Adrenal gland (tissue), 9 donors: ENCODE measurements at regions not wholly inside any gene's neighbourhood (a gene's known extent, or its start where the extent isn't known, plus 50 kb on each side); places are given as distances from the start of the nearest gene placed in this dataset.

Experiments used
- DNase-seq, 7 donors: peaks; one replicate each; pipeline ENCODE4 v3.0.0-alpha.2; 2019 to 2020
- H3K27ac ChIP-seq, 5 donors: fragments of 200-600 bp; sonication (generic) in 4 of 5; 1 replicate in 3 of 5; 2 replicates in 2 of 5; pipeline versions ENCODE4 v1.5.1 to v1.8.0; 2016 to 2020; ENCODE audit warnings: mild to moderate bottlenecking in 1 of 5
- H3K27me3 ChIP-seq: fragments of 200-600 bp; 2 replicates; pipeline ENCODE4 v1.8.0; 2021
- H3K36me3 ChIP-seq, 2 donors: fragments of 200-600 bp; replicated peaks in 1 of 2; 1 replicate in 1 of 2; 2 replicates in 1 of 2; pipeline versions ENCODE4 v1.5.1 to v1.8.0; 2018 to 2022
- H3K4me1 ChIP-seq, 2 donors: fragments of 200-600 bp; replicated peaks in 1 of 2; 1 replicate in 1 of 2; 2 replicates in 1 of 2; pipeline versions ENCODE4 v1.5.1 to v1.8.0; 2018 to 2021
- H3K4me3 ChIP-seq, 4 donors: fragments of 200-600 bp; sonication (generic) in 3 of 4; one replicate each; pipeline ENCODE4 v1.5.1; 2016 to 2018
- H3K9me3 ChIP-seq, 3 donors: fragments of 200-600 bp; sonication (generic) in 1 of 3; replicated peaks in 1 of 3; 1 replicate in 2 of 3; 2 replicates in 1 of 3; pipeline versions ENCODE4 v1.5.1 to v1.8.0; 2016 to 2021
- POLR2A ChIP-seq, 2 donors: fragments of 450-650 bp; IDR thresholded peaks; one replicate each; pipeline ENCODE4 v1.6.1; 2017; ENCODE audit warnings: antibody characterized with exemption in 2 of 2, mild to moderate bottlenecking in 2 of 2, moderate library complexity in 1 of 2
- WGBS, 4 donors: extraction: QIAGEN DNeasy Blood & Tissue Kit in 2 of 4; methylation state at CpG; one replicate each; pipeline versions ENCODE4 v1.1.5 to v1.1.7; 2013 to 2017; 5-methylcytosine and 5-hydroxymethylcytosine counted together
- intact Hi-C, 2 donors: fragments of 100-400 bp; cut with DNase I; formaldehyde crosslinking; loops; one replicate each; pipeline versions ENCODE4 v1.14.1 to v1.15.0; 2022 to 2023
- TF ChIP-seq, protein P1 (sequence below), 6 experiments: fragments of 450-650 bp in 4 of 6; fragments of 200-600 bp in 2 of 6; sonication (generic) in 1 of 6; IDR thresholded peaks; 1 replicate in 5 of 6; 2 replicates in 1 of 6; pipeline versions ENCODE4 v1.5.1 to v1.8.0; 2016 to 2021; ENCODE audit warnings: antibody characterized with exemption in 6 of 6, mild to moderate bottlenecking in 2 of 6, moderate library complexity in 1 of 6
- donor health status: healthy with polysubstance abuse.
- donor health status: Bipolar disorder and iron deficiency.
- donor health status: DM: yes; HTN: yes; CAD: no.
- donor health status: DM: no; HTN: no; CAD: no.
- donor health status: DM: no; HTN: no; CAD: no.

DNA sequence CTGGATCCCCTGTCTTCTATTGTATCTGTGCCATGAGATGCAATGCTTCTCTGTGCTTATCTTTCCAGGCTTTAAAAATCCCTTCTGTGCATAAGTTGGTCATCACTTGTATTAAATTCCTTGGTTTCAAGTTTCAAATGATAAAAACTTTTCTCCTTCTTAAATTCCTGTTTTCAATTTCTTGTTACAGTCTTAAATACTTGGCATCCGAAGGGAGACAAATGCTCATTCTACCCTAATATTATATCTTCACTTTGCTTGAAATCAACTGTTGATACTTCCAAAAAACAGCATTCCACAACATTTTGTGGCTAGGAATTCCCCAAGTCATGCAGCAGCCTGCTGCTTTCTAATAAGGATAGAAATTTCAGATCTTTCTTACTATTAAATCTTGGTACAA, 413.2 kb upstream of the ACTBL2 start:
- WGBS, 4 donors = 52 to 68% (median 66%) methylated on average over 1 of the region's 1 CpG

DNA sequence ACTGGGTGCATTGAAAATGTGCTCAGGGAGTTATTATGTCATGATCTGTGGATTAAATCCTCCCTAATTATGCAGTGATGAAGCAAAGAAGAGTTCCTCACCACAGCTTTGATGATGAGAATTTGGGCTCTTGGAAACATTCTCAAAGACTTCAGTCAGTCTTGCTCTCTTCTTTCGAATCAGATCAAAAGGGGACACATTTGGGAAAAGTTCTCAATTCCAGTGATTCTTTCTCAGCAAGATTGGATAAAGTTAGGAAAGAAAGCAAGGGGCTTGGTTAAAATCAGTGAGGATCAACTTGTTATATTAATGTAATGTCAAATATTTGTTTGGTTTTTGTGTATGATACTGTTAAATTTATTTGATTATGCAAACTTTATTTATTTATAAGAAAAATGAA, 411.3 kb upstream of the ACTBL2 start:
- intact Hi-C loops = no loop called here
- no peak overlapping the region for H3K4me3 ChIP-seq
- no peaks in the 10 kb centered on the region for H3K36me3 ChIP-seq
- no peak for DNase-seq
- H3K27me3 ChIP-seq = no peaks in the 10 kb centered on the region
- WGBS, 4 donors = 79 to 89% (median 86%) methylated on average over 1 of the region's 1 CpG
- TF ChIP-seq POLR2A (IDR thresholded peaks at IDR 0.05) = no peak
- TF ChIP-seq, protein P1, sequence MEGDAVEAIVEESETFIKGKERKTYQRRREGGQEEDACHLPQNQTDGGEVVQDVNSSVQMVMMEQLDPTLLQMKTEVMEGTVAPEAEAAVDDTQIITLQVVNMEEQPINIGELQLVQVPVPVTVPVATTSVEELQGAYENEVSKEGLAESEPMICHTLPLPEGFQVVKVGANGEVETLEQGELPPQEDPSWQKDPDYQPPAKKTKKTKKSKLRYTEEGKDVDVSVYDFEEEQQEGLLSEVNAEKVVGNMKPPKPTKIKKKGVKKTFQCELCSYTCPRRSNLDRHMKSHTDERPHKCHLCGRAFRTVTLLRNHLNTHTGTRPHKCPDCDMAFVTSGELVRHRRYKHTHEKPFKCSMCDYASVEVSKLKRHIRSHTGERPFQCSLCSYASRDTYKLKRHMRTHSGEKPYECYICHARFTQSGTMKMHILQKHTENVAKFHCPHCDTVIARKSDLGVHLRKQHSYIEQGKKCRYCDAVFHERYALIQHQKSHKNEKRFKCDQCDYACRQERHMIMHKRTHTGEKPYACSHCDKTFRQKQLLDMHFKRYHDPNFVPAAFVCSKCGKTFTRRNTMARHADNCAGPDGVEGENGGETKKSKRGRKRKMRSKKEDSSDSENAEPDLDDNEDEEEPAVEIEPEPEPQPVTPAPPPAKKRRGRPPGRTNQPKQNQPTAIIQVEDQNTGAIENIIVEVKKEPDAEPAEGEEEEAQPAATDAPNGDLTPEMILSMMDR (IDR thresholded peaks at IDR 0.05) = no peak
- H3K9me3 ChIP-seq = no peaks in the 10 kb centered on the region
- H3K27ac ChIP-seq = no peak overlapping the region
- H3K4me1 ChIP-seq = no peaks in the 10 kb centered on the region

More for the DNA sequence above, 413.2 kb upstream of the ACTBL2 start:
- Histone ChIP-seq H3K4me3 (no peak overlapping the region), H3K9me3 (no peaks in the 10 kb centered on the region), H3K27ac (no peak overlapping the region), H3K36me3 (no peaks in the 10 kb centered on the region), H3K27me3 (no peaks in the 10 kb centered on the region), H3K4me1 (no peaks in the 10 kb centered on the region)
- intact Hi-C loops = no loop called here
- TF ChIP-seq, protein P1 (IDR thresholded peaks at IDR 0.05) = no peak
- DNase-seq = no peak

DNA sequence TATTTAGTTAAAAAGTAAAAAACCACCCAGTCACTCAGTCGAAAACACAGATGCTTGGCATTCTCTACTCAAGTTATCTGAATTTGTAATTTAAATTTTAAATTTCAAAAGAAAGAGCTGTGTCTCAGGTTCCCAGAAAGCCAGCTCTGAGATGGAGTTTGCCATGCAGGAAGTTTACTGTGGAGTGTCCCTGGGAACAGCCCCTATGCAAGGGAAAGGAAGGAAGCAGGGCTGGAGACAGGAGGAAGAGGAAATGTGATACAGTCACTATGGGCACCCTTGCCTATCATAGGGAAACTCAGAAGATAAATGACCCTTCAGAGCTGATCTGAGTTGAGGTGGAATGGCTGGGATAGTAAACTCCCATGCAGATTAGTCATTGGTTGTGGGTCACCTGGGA, 408.8 kb upstream of the ACTBL2 start:
- Histone ChIP-seq H3K27ac (no peak overlapping the region), H3K27me3 (no peaks in the 10 kb centered on the region), H3K36me3 (no peaks in the 10 kb centered on the region), H3K9me3 (no peaks in the 10 kb centered on the region), H3K4me3 (no peak overlapping the region), H3K4me1 (no peaks in the 10 kb centered on the region)
- TF ChIP-seq, protein P1 (IDR thresholded peaks at IDR 0.05) = no peak
- no peak for TF ChIP-seq POLR2A (IDR thresholded peaks at IDR 0.05)
- DNase-seq = no peak
- intact Hi-C loops = no loop called here
- 51 to 78% (median 64%) methylated on average over 1 of the region's 1 CpG for WGBS, 4 donors

DNA sequence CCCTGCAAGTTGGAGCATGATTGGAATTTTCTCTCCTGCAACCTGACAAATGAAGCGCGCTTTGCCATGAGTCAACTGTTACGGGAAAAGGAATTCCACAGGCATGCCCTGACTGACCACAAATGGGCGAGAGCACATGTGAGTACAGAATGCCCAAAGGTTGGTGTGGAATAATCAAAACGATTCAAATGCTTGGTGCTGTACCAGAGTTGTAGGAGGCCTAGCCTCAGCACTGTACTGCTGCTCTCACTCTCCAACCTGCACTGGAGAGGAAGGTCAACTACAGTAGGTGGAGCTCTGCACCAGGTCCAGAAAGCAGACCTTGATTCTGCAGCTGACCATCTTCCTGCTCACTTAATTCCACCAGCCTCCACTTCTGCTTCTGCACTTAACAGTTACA, 406.9 kb upstream of the ACTBL2 start:
- WGBS, 4 donors = 85 to 87% (median 87%) methylated on average over 5 of the region's 5 CpGs
- H3K27me3 ChIP-seq = no peaks in the 10 kb centered on the region
- TF ChIP-seq POLR2A (IDR thresholded peaks at IDR 0.05) = no peak
- TF ChIP-seq, protein P1 (IDR thresholded peaks at IDR 0.05) = no peak
- H3K4me1 ChIP-seq = no peaks in the 10 kb centered on the region
- H3K4me3 ChIP-seq = no peak overlapping the region
- no peaks in the 10 kb centered on the region for H3K9me3 ChIP-seq
- no peaks in the 10 kb centered on the region for H3K36me3 ChIP-seq
- DNase-seq = peak in 1 of 7 donors; percentile 50
- intact Hi-C loops = loop anchor here in 1 of 2 donors (10.0 kb wide), 1 partner anchor 565 kb away; no protein-coding TSS in a partner anchor
- no peak overlapping the region for H3K27ac ChIP-seq
